T-helper 1 cell (primary cell): ENCODE measurements at regions not wholly inside any gene's neighbourhood (a gene's known extent, or its start where the extent isn't known, plus 50 kb on each side); places are given as distances from the start of the nearest gene placed in this dataset.
"Not testable (repeated sequence)": the region's sequence is repeated elsewhere in the genome, so short reads cannot be mapped to it uniquely, and the experiment has no call there.

Experiments used
- DNase-seq, 5 donors: peaks; one replicate each; pipeline ENCODE4 v3.0.0-alpha.2; 2012 to 2020

DNA sequence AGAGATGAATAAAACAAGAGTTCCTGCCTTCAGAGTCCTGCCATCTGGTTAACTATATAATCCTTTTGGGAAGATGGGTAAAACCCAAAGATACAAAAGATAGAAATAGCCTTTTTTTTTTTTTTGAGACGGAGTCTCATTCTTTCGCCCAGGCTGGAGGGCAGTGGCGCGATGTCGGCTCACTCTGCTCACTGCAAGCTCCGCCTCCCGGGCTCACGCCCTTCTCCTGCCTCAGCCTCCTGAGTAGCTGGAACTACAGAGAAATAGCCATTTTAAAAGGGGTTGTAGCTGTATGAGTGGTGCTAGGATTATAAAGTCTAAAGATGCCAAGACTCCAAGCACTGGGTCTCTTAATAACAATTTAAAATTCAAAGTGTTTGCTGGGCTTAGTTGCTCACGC lies 97.2 kb downstream of the KDR start:
- no peak for DNase-seq

DNA sequence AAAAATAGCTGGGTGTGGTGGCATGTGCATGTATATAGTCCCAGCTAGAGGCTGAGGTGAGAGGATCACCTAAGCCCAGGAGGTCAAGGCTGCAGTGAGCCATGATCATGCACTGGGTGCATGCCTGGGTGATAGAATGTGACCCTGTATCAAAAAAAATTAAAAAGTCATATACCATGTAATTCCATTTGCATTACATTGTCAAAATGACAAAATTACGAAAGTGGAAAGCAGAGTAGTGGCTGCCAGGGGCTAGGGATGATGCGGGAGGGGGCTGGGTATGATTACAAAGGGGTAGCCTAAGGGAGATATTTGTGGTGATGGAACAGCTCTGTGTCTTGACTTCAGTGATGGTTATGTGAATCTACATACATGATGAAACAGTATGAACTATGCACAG lies 97.8 kb downstream of the KDR start:
- no peak for DNase-seq

- not testable (repeated sequence) for DNase-seq
These were observed 99.9 kb downstream of the KDR start for GRCh38 chr4:55025456-55025855.

DNA sequence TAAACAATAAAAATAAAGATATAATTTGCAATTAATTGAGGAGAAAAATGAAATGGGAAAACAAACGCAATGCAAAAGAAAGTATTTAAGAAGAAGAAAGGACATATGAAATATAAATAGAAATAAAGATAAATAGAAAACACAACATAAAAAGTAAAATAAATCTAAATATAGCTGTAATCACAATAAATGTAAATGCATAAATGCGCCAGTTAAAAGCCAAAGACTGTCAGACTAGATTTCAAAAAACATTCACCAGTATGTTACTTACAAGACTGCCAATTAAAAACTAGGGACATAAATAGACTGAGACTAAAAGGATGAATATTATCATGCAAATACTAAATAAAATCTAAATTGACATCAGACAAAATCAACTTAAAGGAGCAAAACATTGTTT lies 102.4 kb downstream of the KDR start:
- no peak for DNase-seq

- no peak for DNase-seq
These were observed 104.2 kb downstream of the KDR start for GRCh38 chr4:55021214-55021613.

DNA sequence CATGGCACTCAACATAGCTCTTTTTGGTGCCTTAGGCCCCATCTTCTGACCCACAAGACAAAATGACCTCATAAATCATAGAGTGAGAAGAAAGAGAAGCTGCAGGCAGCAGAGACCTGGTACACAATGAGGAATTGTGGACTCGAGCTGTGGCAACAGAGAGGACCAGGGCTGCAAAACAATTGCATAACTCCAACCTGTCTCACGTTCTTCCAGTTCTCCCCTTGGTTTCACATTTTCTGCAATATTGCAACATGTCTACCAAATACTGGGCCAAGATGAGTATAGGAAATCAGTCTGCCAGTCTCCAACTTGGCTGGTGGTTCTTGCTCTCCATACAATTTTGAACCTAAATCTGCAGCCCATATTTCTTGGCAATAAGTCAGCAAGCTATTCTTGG lies 105.3 kb downstream of the KDR start:
- no peak for DNase-seq

GRCh38 chr4:55018978-55019377 lies 106.4 kb downstream of the KDR start:
- DNase-seq = no peak

- DNase-seq = no peak
These were observed 106.9 kb downstream of the KDR start for GRCh38 chr4:55018521-55018920.

GRCh38 chr4:55017406-55017805 lies 108.0 kb downstream of the KDR start:
- no peak for DNase-seq

DNA sequence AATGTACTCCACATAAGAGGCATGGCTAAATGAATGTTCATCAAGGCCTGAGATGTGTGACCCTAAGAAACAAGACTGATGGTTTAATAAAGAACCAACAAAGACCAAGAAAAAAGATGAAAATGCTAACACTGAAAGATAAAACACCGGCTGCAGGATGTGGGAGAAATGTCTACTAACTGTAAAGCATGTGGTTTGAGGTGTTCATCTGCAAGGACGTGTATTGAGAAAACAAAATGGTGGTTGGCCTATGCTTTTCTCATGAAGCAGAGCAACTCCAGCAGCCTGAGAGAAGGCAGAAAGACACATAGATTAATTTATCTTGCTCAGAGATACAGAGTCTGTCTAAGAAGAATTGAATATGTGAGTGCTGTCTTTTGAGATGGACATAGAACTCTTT lies 109.3 kb downstream of the KDR start:
- DNase-seq = no peak

GRCh38 chr4:55014876-55015275 lies 110.5 kb downstream of the KDR start:
- no peak for DNase-seq

DNA sequence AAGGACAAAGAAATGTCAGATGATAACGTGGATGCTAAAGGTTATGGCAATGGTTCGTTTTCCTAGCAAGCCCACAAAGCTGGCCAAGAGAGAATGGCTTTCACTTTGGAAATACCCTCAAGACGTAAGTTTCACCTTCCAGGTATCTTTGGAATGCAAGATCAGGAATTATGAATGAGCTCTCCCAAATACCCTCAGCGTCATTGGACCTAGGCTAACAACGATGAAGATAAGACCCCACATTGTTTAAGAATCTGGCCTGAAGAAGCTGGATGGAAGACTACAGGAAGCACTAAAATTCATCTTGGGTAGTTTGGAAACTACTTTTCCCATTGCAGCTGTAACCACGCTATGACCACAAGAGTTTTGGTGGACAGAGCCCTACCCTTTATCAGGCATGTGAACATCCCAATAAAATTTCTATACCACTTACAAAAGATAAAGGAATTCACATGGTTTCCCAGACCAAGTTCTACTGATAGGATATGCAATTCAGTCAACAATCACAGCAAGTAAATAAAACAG lies 111.9 kb downstream of the KDR start:
- no peak for DNase-seq

DNA sequence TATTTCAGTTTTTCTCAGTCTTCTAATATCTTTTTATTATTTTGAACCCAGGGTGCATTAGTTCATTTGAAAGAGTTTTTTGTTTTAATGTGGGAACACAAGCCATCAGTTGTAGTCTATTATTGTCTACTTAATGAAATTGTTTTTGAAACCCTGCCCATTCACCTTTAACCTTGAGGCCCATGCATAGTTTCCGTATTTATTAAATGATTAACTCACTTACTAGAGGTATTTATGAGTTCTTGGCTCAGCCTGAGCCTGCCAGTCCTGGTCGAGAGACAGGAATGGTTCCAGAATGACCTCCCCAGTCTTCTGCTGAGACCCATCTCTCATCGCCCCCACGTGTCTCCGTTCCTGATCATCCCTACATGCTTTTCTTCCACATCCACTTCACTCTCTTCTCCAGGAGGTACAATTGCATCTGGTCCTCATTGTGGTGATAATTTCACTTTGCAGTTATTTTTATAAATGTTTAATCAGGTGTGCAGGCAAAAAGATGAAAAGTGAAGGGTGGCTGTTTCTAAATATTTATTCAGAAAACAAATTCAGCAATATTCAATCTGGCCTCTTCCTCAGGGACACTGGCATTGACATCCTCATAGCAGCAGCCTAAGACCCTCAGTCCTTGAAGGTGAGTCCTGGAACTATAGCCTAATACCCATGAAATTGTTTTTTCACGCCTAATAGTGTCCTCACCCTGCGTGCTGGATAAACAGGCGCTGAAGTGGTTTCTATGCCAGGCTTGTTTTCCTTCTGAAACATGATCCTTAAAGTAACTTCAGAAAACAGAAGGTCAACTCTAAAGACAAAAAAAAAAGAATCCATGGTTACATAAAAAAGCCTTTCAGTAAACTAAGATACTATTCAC lies 112.8 kb downstream of the KDR start:
- DNase-seq = no peak

GRCh38 chr4:55011761-55012160 lies 113.6 kb downstream of the KDR start:
- no peak for DNase-seq

- DNase-seq = no peak
These were observed 114.8 kb downstream of the KDR start for GRCh38 chr4:55010550-55010949.

DNA sequence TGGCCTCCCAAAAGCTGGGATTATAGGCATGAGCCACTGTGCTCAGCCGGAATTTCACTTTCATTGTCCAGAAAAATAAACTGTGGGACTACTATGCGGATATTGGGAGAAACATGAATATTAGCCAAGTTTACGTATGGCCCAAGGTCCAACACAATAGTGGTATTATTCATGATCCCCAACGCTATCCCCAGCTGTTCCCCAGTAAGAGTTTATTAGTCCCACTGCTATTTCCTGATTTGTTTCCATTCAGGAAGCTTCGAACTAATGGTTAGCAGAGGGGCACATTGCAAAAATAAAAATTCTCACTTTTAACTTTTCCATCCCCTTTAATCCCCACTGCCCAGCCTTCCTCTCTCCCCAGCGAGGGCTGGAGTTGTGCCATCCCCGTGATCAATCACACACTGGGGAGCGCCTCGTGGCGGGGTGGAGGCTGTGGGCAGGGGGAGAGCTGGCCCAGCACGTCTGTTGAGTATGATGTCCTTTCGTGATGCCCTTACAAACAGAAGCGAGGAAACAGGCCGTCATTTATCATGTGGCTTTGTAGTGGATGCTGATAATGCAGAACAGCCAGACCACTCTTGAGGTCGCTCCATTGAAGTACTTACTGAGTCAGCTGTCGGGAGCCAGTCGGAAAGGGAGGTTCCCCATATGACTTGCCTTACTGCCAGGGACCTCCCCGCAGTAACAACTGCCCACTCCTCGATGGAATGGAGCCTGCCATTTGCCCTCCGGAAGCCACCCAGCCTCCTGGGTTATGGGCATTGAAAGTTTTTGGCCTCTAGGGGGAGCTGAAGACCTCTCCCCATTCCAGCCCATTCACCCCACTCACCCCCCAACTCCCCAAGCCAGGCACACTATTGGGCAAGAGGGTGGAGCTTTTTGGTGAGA lies 117.0 kb downstream of the KDR start:
- no peak for DNase-seq

GRCh38 chr4:55005910-55006309 lies 119.5 kb downstream of the KDR start:
- no peak for DNase-seq

- no peak for DNase-seq
These were observed 120.6 kb downstream of the KDR start for GRCh38 chr4:55004831-55005230.

DNA sequence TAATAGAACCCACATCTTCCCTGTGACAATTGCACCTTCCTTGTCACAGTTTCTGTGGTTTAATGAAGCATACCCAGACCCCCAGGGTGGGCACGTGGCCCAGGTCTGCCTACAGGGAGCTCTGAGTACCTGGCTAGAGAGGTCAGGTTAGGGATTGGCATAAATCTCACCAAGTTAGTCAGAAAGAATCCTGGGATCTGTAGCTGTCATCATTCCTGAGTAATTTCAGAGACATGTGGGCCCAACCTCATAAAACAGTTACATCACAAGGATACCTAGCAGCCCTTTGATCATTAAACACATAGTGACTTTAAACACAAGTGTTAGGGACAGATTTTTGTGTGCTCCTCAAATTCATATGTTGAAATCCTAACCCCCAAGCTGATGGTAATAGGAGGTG lies 123.0 kb downstream of the KDR start:
- DNase-seq = no peak

- no peak for DNase-seq
These were observed 123.9 kb downstream of the KDR start for GRCh38 chr4:55001538-55001937.

DNA sequence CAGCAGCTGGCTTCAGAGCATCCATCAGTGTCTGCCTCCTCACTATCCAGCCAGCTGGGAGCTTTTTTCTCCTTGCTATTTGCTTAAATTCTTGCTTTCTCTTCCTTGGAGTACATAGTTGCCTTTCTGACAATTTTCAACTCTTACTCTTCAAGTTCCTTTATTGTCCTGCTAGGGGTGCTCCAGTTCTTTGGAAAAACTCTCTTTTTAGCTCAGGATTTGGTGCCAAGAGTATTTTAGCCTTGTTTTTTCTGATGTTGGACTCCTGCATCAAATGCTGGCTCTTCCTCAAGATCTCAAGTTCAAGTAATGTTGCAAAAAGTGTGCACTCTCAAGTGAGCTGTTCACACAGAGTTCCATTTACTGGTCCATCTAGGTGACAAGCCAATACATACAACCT lies 126.4 kb downstream of the KDR start:
- no peak for DNase-seq

GRCh38 chr4:54993473-54994026 lies 131.8 kb downstream of the KDR start:
- DNase-seq = not testable (repeated sequence)

DNA sequence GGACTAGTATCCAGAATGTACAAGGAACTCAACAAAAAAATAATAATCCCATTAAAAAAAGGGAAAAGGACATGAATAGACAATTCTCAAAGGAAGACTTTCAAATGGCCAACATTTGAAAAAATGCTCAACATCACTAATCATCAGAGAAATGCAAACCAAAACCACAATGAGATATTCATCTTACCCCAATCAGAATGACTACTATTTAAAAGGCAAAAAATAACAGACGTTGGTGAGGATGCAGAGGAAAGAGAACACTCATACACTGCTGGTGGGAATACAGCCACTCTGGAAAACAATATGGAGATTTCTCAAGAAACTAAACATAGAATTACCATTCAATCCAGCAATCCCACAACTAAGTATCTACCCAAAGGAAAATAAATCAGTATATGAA lies 133.1 kb downstream of the KDR start:
- no peak for DNase-seq
